Activated T-cell treated with anti-CD3 and anti-CD28 coated beads, Interleukin-2, amount 50 U/mL, for 24 hours (primary cell): ENCODE measurements at regions not wholly inside any gene's neighbourhood (a gene's known extent, or its start where the extent isn't known, plus 50 kb on each side); places are given as distances from the start of the nearest gene placed in this dataset.

Experiments
- DNase-seq: peaks from one replicate; pipeline ENCODE4 v3.0.0-alpha.2; 2020
- H3K27ac Mint-ChIP-seq: 2 replicates; pipeline ENCODE4 v1.8.0; 2020; ENCODE audit warnings: mild to moderate bottlenecking, mixed read lengths
- H3K27me3 Mint-ChIP-seq: 2 replicates; pipeline ENCODE4 v1.8.0; 2020; ENCODE audit warnings: mixed read lengths
- H3K36me3 Mint-ChIP-seq: 2 replicates; pipeline ENCODE4 v1.8.0; 2020; ENCODE audit warnings: low read depth, mixed read lengths
- H3K4me1 Mint-ChIP-seq: 2 replicates; pipeline ENCODE4 v1.8.0; 2020; ENCODE audit warnings: low read depth, mixed read lengths
- H3K4me3 Mint-ChIP-seq: 2 replicates; pipeline ENCODE4 v1.8.0; 2020; ENCODE audit warnings: mild to moderate bottlenecking, moderate library complexity, mixed read lengths
- H3K9me3 Mint-ChIP-seq: 2 replicates; pipeline ENCODE4 v1.8.0; 2020; ENCODE audit warnings: mixed read lengths

GRCh38 chr3:22089284-22089683, 338.3 kb upstream of the ZNF385D start:
- Mint-ChIP-seq H3K4me3 (no peak overlapping the region), H3K27me3 (no peaks in the 10 kb centered on the region), H3K4me1 (no peaks in the 10 kb centered on the region), H3K27ac (no peak overlapping the region), H3K36me3 (no peaks in the 10 kb centered on the region), H3K9me3 (no peaks in the 10 kb centered on the region)
- DNase-seq: no peak

- no peaks in the 10 kb centered on the region for H3K27me3 Mint-ChIP-seq
- no peaks in the 10 kb centered on the region for H3K9me3 Mint-ChIP-seq
- H3K36me3 Mint-ChIP-seq: no peaks in the 10 kb centered on the region
- H3K4me1 Mint-ChIP-seq: no peaks in the 10 kb centered on the region
- no peak overlapping the region for H3K27ac Mint-ChIP-seq
- H3K4me3 Mint-ChIP-seq: no peak overlapping the region
- no peak for DNase-seq
These were observed 340.3 kb upstream of the ZNF385D start for GRCh38 chr3:22091329-22091728.

- Mint-ChIP-seq H3K4me3 (no peak overlapping the region), H3K27ac (no peak overlapping the region), H3K27me3 (no peaks in the 10 kb centered on the region), H3K4me1 (no peaks in the 10 kb centered on the region), H3K36me3 (no peaks in the 10 kb centered on the region), H3K9me3 (peaks cover 4% of the 10 kb centered on the region)
- no peak for DNase-seq
These were observed 347.0 kb upstream of the ZNF385D start for GRCh38 chr3:22098021-22098420.

- Mint-ChIP-seq H3K4me1 (no peaks in the 10 kb centered on the region), H3K36me3 (no peaks in the 10 kb centered on the region), H3K27me3 (no peaks in the 10 kb centered on the region), H3K4me3 (no peak overlapping the region), H3K27ac (no peak overlapping the region), H3K9me3 (peaks cover 4% of the 10 kb centered on the region)
- no peak for DNase-seq
These were observed 350.3 kb upstream of the ZNF385D start for GRCh38 chr3:22101351-22101750.

GRCh38 chr3:22101811-22102210, 350.8 kb upstream of the ZNF385D start:
- no peaks in the 10 kb centered on the region for H3K4me1 Mint-ChIP-seq
- no peaks in the 10 kb centered on the region for H3K27me3 Mint-ChIP-seq
- H3K27ac Mint-ChIP-seq: no peak overlapping the region
- peaks cover 4% of the 10 kb centered on the region for H3K9me3 Mint-ChIP-seq
- H3K36me3 Mint-ChIP-seq: no peaks in the 10 kb centered on the region
- no peak overlapping the region for H3K4me3 Mint-ChIP-seq
- no peak for DNase-seq

DNA sequence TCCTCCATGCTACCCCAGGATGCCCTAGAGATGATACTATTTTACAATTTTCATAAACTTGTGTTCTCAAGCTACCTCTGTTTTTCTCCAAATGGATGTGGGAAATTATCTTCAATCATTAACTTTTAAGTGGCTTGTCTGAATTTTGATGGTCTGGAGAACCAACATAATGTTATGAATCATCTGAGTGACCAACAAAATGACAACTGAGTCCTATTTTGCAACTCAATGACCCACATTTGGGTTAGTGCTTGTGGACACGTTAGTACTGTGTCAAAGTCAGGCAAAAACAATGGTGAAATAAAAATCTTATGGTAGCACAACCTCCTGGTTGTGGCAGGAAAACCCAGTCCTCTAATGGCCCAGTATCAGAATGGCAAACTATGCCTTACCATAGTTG, 352.4 kb upstream of the ZNF385D start:
- DNase-seq: no peak
- H3K36me3 Mint-ChIP-seq: no peaks in the 10 kb centered on the region
- no peak overlapping the region for H3K27ac Mint-ChIP-seq
- no peaks in the 10 kb centered on the region for H3K4me1 Mint-ChIP-seq
- no peaks in the 10 kb centered on the region for H3K27me3 Mint-ChIP-seq
- H3K9me3 Mint-ChIP-seq: peaks cover 4% of the 10 kb centered on the region
- no peak overlapping the region for H3K4me3 Mint-ChIP-seq

DNA sequence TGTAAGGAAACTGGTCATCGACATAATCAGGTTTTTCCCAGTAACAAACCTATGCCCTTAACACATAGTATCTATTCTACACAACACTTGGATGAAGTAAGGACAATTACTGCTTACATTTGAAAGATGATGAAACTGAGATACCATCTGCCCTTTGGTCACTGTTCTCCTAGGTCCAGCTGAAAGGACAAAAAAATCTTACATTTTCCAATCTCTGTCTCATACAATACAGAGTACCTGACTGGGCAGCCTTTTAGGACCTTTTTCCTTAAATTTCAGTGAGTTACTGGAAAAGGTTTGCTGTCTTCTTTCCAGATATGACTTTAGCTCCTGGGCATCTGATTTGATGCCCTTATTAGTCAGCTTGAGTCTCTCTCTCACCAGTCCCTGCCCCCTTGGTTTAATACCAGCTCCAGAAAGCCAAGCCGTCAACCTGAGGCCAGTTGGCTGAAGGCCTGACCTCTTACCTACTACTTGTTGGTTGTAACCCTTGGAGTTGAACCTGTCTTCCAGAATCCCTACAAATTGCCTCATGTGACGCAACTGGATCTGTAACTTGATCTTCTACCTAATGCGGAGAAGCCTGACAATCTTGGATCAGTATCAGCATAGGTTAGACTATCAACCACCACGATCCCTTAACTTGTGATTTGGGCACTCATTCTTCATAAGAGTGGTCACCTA, 355.3 kb upstream of the ZNF385D start:
- no peak overlapping the region for H3K4me3 Mint-ChIP-seq
- peaks cover 2% of the 10 kb centered on the region for H3K9me3 Mint-ChIP-seq
- H3K27me3 Mint-ChIP-seq: no peaks in the 10 kb centered on the region
- H3K27ac Mint-ChIP-seq: no peak overlapping the region
- no peaks in the 10 kb centered on the region for H3K36me3 Mint-ChIP-seq
- no peaks in the 10 kb centered on the region for H3K4me1 Mint-ChIP-seq
- DNase-seq: no peak

DNA sequence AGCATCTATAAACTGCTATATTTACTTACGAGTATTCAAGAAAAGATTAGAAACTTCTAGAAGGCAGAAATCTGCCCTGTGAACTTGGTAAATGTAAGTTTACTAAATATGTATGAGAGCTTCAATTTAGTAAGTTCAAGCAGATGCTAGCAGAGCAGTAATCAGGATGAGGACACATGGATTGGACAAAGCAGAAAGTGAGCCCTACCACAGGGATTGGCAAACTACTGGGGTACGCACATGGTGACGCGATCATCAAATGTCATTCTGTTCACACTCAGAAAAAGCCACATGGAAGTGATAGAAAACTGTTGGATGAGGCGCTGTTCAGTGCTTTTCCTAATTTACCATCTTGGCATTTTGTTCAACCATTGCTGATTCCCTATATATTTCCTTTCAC, 360.2 kb upstream of the ZNF385D start:
- DNase-seq: no peak
- Mint-ChIP-seq H3K36me3 (no peaks in the 10 kb centered on the region), H3K27ac (no peak overlapping the region), H3K4me3 (no peak overlapping the region), H3K4me1 (no peaks in the 10 kb centered on the region), H3K9me3 (peaks cover 2% of the 10 kb centered on the region), H3K27me3 (no peaks in the 10 kb centered on the region)

GRCh38 chr3:22113453-22113852, 362.4 kb upstream of the ZNF385D start:
- Mint-ChIP-seq H3K27ac (no peak overlapping the region), H3K4me1 (no peaks in the 10 kb centered on the region)

DNA sequence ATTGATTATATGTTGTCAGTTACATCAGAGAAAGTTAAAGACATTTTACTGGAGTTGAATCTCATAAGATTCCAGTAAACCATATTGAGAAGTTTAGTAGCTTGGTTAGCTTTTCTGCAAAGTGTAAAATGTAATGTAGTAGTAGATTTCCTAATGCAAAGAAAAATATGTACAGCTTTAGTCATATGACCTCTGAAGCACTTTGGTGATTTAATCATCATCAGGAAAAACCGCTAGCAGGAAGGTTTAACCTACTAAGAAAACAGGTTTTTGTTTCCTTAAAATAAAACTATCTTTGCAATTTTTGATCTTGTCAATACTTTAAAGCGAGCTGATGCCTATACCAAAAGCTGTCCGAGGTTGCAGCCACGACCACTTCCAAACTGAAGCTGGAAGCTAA, 364.6 kb upstream of the ZNF385D start:
- no peak for DNase-seq
- H3K27me3 Mint-ChIP-seq: no peaks in the 10 kb centered on the region
- H3K27ac Mint-ChIP-seq: no peak overlapping the region
- H3K4me3 Mint-ChIP-seq: no peak overlapping the region
- H3K4me1 Mint-ChIP-seq: no peaks in the 10 kb centered on the region
- H3K36me3 Mint-ChIP-seq: no peaks in the 10 kb centered on the region
- H3K9me3 Mint-ChIP-seq: no peaks in the 10 kb centered on the region

More at GRCh38 chr3:22113453-22113852, 362.4 kb upstream of the ZNF385D start:
- Mint-ChIP-seq H3K27me3 (no peaks in the 10 kb centered on the region), H3K9me3 (peaks cover 2% of the 10 kb centered on the region), H3K36me3 (no peaks in the 10 kb centered on the region), H3K4me3 (no peak overlapping the region)
- no peak for DNase-seq

DNA sequence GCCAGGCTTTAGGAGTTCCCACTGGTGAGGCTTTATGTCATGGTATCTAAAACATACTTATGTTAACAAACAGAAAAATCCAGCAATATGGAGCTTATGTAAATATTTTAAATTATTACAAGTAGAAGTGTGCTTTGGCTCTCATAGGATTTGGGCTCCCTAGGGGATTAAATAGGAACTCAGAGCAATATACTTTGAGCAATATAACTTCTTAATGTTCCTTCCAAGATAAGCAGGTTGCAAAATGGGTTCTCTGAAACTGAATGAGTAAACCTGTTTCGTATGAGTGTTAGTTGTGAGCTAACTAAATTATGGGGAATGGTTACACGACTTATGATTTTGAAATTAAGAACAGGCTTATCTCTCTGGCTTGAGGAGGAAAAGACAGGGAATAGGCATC, 366.1 kb upstream of the ZNF385D start:
- H3K27me3 Mint-ChIP-seq: no peaks in the 10 kb centered on the region
- DNase-seq: no peak
- H3K4me3 Mint-ChIP-seq: no peak overlapping the region
- H3K36me3 Mint-ChIP-seq: no peaks in the 10 kb centered on the region
- no peaks in the 10 kb centered on the region for H3K4me1 Mint-ChIP-seq
- no peak overlapping the region for H3K27ac Mint-ChIP-seq
- no peaks in the 10 kb centered on the region for H3K9me3 Mint-ChIP-seq

- no peaks in the 10 kb centered on the region for H3K9me3 Mint-ChIP-seq
- no peak for DNase-seq
- no peaks in the 10 kb centered on the region for H3K27me3 Mint-ChIP-seq
- no peak overlapping the region for H3K27ac Mint-ChIP-seq
- H3K36me3 Mint-ChIP-seq: no peaks in the 10 kb centered on the region
- H3K4me3 Mint-ChIP-seq: no peak overlapping the region
- no peaks in the 10 kb centered on the region for H3K4me1 Mint-ChIP-seq
These were observed 366.8 kb upstream of the ZNF385D start for GRCh38 chr3:22117751-22118346.

- Mint-ChIP-seq H3K27ac (no peak overlapping the region), H3K27me3 (no peaks in the 10 kb centered on the region), H3K4me3 (no peak overlapping the region), H3K36me3 (no peaks in the 10 kb centered on the region), H3K4me1 (no peaks in the 10 kb centered on the region), H3K9me3 (no peaks in the 10 kb centered on the region)
- DNase-seq: no peak
These were observed 367.5 kb upstream of the ZNF385D start for GRCh38 chr3:22118542-22118941.

- Mint-ChIP-seq H3K4me3 (no peak overlapping the region), H3K4me1 (no peaks in the 10 kb centered on the region), H3K9me3 (no peaks in the 10 kb centered on the region), H3K27ac (no peak overlapping the region), H3K27me3 (no peaks in the 10 kb centered on the region), H3K36me3 (no peaks in the 10 kb centered on the region)
- no peak for DNase-seq
These were observed 370.2 kb upstream of the ZNF385D start for GRCh38 chr3:22121068-22121701.

- Mint-ChIP-seq H3K36me3 (no peaks in the 10 kb centered on the region), H3K9me3 (peaks cover 3% of the 10 kb centered on the region), H3K27me3 (no peaks in the 10 kb centered on the region), H3K27ac (no peak overlapping the region), H3K4me3 (no peak overlapping the region), H3K4me1 (no peaks in the 10 kb centered on the region)
- DNase-seq: no peak
These were observed 371.6 kb upstream of the ZNF385D start for GRCh38 chr3:22122567-22122966.
